Astrocyte (in vitro differentiated cells and primary cell): ENCODE measurements at regions not wholly inside any gene's neighbourhood (a gene's known extent, or its start where the extent isn't known, plus 50 kb on each side); places are given as distances from the start of the nearest gene placed in this dataset.

ENCODE experiments used
- DNase-seq: peaks from one replicate; pipeline ENCODE4 v3.0.0-alpha.2; 2010; ENCODE audit warnings: low read depth
- FAIRE-seq: peaks from 2 replicates; lab custom pipeline; 2011; peaks lifted over from hg19 to GRCh38; lab: Jason Lieb, UNC
- H2AFZ ChIP-seq: 2 replicates; pipeline ENCODE4 v1.6.0; 2012; ENCODE audit warnings: low read depth, low read length, inconsistent platforms
- H3K27ac ChIP-seq: 2 replicates; pipeline ENCODE4 v1.5.1; 2011; ENCODE audit warnings: low read depth, low read length, inconsistent platforms
- H3K27me3 ChIP-seq: 2 replicates; pipeline ENCODE4 v1.6.0; 2011; ENCODE audit warnings: low read length, inconsistent platforms; ENCODE audit not compliant: insufficient read depth
- H3K36me3 ChIP-seq: 2 replicates; pipeline ENCODE4 v1.5.1; 2011; ENCODE audit warnings: low read length, inconsistent platforms; ENCODE audit not compliant: insufficient read depth
- H3K4me1 ChIP-seq: 2 replicates; pipeline ENCODE4 v1.5.1; 2011; ENCODE audit warnings: low read length, inconsistent platforms; ENCODE audit not compliant: insufficient read depth
- H3K4me2 ChIP-seq: 2 replicates; pipeline ENCODE4 v1.6.0; 2012; ENCODE audit warnings: low read length, inconsistent platforms
- H3K4me3 ChIP-seq: 2 replicates; pipeline ENCODE4 v1.5.1; 2011; ENCODE audit warnings: low read depth, mild to moderate bottlenecking, low read length, inconsistent platforms; ENCODE audit not compliant: insufficient read depth
- H3K79me2 ChIP-seq: 2 replicates; pipeline ENCODE4 v1.6.0; 2012; ENCODE audit warnings: mild to moderate bottlenecking, low read length, inconsistent platforms; ENCODE audit not compliant: insufficient read depth
- H3K9ac ChIP-seq: 2 replicates; pipeline ENCODE4 v1.6.0; 2012; ENCODE audit warnings: mild to moderate bottlenecking, low read length, inconsistent platforms
- H3K9me3 ChIP-seq: 2 replicates; pipeline ENCODE4 v1.5.1; 2012; ENCODE audit warnings: low read depth, mild to moderate bottlenecking, low read length, inconsistent platforms; ENCODE audit not compliant: insufficient read depth
- H4K20me1 ChIP-seq: 2 replicates; pipeline ENCODE4 v1.6.0; 2012; ENCODE audit warnings: low read length, inconsistent platforms; ENCODE audit not compliant: insufficient read depth
- H3K27ac Mint-ChIP-seq: one replicate; pipeline ENCODE4 v1.8.0; 2021; ENCODE audit warnings: mild to moderate bottlenecking, mixed read lengths; ENCODE audit not compliant: unreplicated experiment
- H3K27me3 Mint-ChIP-seq: one replicate; pipeline ENCODE4 v1.8.0; 2021; ENCODE audit warnings: low read depth, mixed read lengths; ENCODE audit not compliant: unreplicated experiment
- H3K36me3 Mint-ChIP-seq: one replicate; pipeline ENCODE4 v1.8.0; 2021; ENCODE audit warnings: low read depth, mixed read lengths; ENCODE audit not compliant: unreplicated experiment
- H3K4me1 Mint-ChIP-seq: one replicate; pipeline ENCODE4 v1.8.0; 2021; ENCODE audit warnings: low read depth, mixed read lengths; ENCODE audit not compliant: unreplicated experiment
- H3K4me3 Mint-ChIP-seq: one replicate; pipeline ENCODE4 v1.8.0; 2021; ENCODE audit warnings: mild to moderate bottlenecking, moderate library complexity, mixed read lengths; ENCODE audit not compliant: unreplicated experiment
- H3K9me3 Mint-ChIP-seq: one replicate; pipeline ENCODE4 v1.8.0; 2021; ENCODE audit warnings: mild to moderate bottlenecking, mixed read lengths; ENCODE audit not compliant: unreplicated experiment
- CTCF ChIP-seq: IDR thresholded peaks from 2 replicates; pipeline ENCODE4 v1.5.1; 2011; ENCODE audit warnings: low read depth, mild to moderate bottlenecking, inconsistent platforms, low read length, moderate library complexity; ENCODE audit not compliant: insufficient read depth
- EZH2 ChIP-seq: IDR thresholded peaks from 2 replicates; pipeline ENCODE4 v1.6.1; 2012; ENCODE audit warnings: mild to moderate bottlenecking, low read length, inconsistent platforms; ENCODE audit not compliant: insufficient read depth

GRCh38 chr2:83615511-83615910 is 843.6 kb downstream of the SUCLG1 start:
- H3K4me1 Mint-ChIP-seq: no peaks in the 10 kb centered on the region
- Histone ChIP-seq H4K20me1 (no peaks in the 10 kb centered on the region), H3K4me3 (no peak overlapping the region), H3K4me2 (no peak overlapping the region), H3K27ac (no peak overlapping the region), H3K79me2 (no peaks in the 10 kb centered on the region), H3K27me3 (no peaks in the 10 kb centered on the region), H3K4me1 (no peaks in the 10 kb centered on the region), H3K9ac (no peak overlapping the region), H3K36me3 (no peaks in the 10 kb centered on the region), H3K9me3 (no peaks in the 10 kb centered on the region), H2AFZ (no peak overlapping the region)
- H3K27me3 Mint-ChIP-seq: no peaks in the 10 kb centered on the region
- FAIRE-seq: no peak
- no peaks in the 10 kb centered on the region for H3K36me3 Mint-ChIP-seq
- TF ChIP-seq EZH2 (no peak), CTCF (no peak)
- H3K4me3 Mint-ChIP-seq: no peak overlapping the region
- no peaks in the 10 kb centered on the region for H3K9me3 Mint-ChIP-seq
- H3K27ac Mint-ChIP-seq: no peak overlapping the region
- no peak for DNase-seq

GRCh38 chr2:83613178-83613577 is 845.9 kb downstream of the SUCLG1 start:
- no peak overlapping the region for H3K27ac Mint-ChIP-seq
- FAIRE-seq: no peak

More at GRCh38 chr2:83613178-83613577, 845.9 kb downstream of the SUCLG1 start:
- Histone ChIP-seq H2AFZ (no peak overlapping the region), H3K4me2 (no peak overlapping the region), H3K4me3 (no peak overlapping the region), H4K20me1 (no peaks in the 10 kb centered on the region), H3K36me3 (no peaks in the 10 kb centered on the region), H3K27me3 (no peaks in the 10 kb centered on the region), H3K9ac (no peak overlapping the region), H3K4me1 (no peaks in the 10 kb centered on the region), H3K27ac (no peak overlapping the region), H3K9me3 (no peaks in the 10 kb centered on the region), H3K79me2 (no peaks in the 10 kb centered on the region)
- H3K27me3 Mint-ChIP-seq: no peaks in the 10 kb centered on the region
- H3K4me1 Mint-ChIP-seq: no peaks in the 10 kb centered on the region
- DNase-seq: no peak
- H3K36me3 Mint-ChIP-seq: no peaks in the 10 kb centered on the region
- H3K9me3 Mint-ChIP-seq: peaks cover 4% of the 10 kb centered on the region
- TF ChIP-seq CTCF: no peak
- no peak for TF ChIP-seq EZH2
- H3K4me3 Mint-ChIP-seq: no peak overlapping the region
